Loucy (cell line): ENCODE measurements at regions not wholly inside any gene's neighbourhood (a gene's known extent, or its start where the extent isn't known, plus 50 kb on each side); places are given as distances from the start of the nearest gene placed in this dataset.

Experiments
- CTCF ChIP-seq: fragments of 200-600 bp; sonication (generic); conservative IDR thresholded peaks from 2 replicates; pipeline ENCODE4 v1.5.1; 2014; ENCODE audit warnings: mild to moderate bottlenecking, antibody characterized with exemption, low read length
- EZH2phosphoT487 ChIP-seq: fragments of 200-600 bp; IDR thresholded peaks from 2 replicates; pipeline ENCODE4 v1.6.1; 2018; ENCODE audit warnings: antibody characterized with exemption, mild to moderate bottlenecking, moderate library complexity, borderline replicate concordance

DNA sequence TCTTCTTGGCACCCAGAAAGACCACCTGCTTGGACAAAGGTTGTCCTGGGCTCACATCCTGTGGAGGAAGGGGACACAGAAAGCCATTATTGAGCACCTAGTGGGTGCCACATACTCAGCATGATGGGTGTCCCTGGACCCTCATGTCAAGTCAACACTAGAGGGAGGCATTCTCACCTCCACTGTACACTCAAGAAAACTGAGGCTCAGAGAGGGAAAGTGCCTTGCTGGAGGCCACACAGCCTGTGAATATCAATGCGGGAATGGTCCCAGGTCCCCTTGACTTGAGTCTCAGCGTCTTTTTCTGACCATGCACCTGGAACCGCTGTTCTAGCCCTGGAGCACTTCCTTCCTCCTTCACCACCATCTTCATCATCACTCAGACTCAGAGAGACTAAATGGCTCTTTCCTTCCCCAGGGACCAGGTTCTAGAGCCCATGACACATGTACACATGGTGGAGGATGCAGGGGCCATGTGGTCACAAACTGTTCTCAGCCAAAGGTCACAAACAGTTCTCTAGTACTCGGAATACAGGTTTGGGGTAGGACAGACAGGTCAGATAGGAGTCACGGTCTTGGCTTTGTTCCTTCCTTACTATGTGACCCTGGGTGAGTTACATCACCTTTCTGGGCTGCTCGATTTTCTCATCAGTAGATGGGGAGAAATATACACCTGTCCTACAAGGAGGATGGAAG lies 89.2 kb upstream of the WNT4 start:
- TF ChIP-seq CTCF = 0 out of 2 replicates have a peak, but pooled peaks have one; percentile 17
- TF ChIP-seq EZH2phosphoT487 = no peak
